NCI-H524 (cell line): ENCODE measurements at regions not wholly inside any gene's neighbourhood (a gene's known extent, or its start where the extent isn't known, plus 50 kb on each side); places are given as distances from the start of the nearest gene placed in this dataset.
"Not testable (repeated sequence)": the region's sequence is repeated elsewhere in the genome, so short reads cannot be mapped to it uniquely, and the experiment has no call there.

Experiments
- DNase-seq, 2 experiments: peaks; one replicate each; lab custom pipeline; 2025; lab: John Stamatoyannopoulos, UW

GRCh38 chr14:56046546-56046945, 71.7 kb upstream of the PELI2 start:
- no peak for DNase-seq

DNA sequence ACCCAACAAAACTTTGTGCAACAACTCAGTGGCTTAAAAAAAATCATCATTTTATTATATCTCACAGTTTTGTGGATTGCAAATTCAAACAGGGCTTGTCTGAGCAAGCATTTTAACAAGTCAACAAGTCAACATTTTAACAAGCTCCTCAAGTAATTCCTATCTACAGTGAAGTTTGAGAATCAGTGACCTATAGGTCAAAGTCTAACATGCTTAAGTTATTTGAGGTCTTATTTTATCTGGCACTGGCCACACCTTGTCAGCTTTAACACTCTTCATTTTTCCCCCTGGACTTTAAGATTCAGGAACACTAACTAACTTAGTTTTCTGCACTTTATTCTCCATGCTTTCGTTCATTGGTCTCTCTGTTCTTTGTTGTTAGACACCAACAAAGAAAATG, 71.2 kb upstream of the PELI2 start:
- no peak for DNase-seq

- no peak for DNase-seq
These were observed 68.7 kb upstream of the PELI2 start for GRCh38 chr14:56049536-56049935.

GRCh38 chr14:56055511-56055910, 62.7 kb upstream of the PELI2 start:
- DNase-seq, result no peak

GRCh38 chr14:56056031-56056430, 62.2 kb upstream of the PELI2 start:
- no peak for DNase-seq

- peak in 1 of 2 experiments; percentile 50 for DNase-seq
These were observed 61.0 kb upstream of the PELI2 start for GRCh38 chr14:56057071-56057741.

GRCh38 chr14:56057767-56058166, 60.4 kb upstream of the PELI2 start:
- DNase-seq, result no peak

DNA sequence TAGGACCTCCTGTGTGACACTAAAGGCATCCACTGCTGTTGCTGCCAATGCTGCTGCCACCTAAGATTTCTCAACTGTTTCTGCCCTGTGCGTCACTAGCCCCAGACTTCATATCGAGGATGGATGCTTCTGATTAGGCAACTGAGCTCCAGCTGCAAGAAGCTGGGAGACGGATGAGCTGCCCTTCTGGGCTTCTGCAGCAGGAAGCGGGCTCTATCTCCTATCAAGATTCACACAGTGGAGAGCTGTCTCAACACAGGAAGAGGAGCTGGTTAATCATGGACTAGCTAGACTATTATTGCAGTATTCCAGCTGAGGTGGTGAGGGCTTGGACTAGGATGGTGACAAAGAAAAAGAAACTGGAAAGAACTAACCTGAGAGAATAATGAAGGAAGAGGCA, 59.2 kb upstream of the PELI2 start:
- DNase-seq, result no peak

DNA sequence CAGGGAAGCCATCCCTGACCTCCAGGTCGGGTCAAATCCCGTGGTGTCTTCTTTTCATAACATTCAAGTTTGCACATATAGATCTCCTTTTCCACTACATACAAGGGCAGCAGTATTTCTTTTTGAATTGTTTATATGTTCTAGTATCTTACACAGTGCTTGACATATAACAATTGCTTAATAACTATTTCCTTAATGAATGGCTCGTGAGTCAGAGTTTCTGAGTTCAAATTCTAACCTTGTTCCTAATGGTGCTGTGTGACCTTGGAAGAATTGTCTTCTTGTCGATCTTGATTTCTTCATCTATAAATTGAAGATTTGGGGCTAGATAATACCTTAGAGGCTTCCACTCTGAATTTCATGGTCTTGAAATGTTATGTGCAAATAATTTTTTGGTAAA, 57.2 kb upstream of the PELI2 start:
- DNase-seq, result no peak

- DNase-seq, result no peak
These were observed 55.1 kb upstream of the PELI2 start for GRCh38 chr14:56063131-56063530.

DNA sequence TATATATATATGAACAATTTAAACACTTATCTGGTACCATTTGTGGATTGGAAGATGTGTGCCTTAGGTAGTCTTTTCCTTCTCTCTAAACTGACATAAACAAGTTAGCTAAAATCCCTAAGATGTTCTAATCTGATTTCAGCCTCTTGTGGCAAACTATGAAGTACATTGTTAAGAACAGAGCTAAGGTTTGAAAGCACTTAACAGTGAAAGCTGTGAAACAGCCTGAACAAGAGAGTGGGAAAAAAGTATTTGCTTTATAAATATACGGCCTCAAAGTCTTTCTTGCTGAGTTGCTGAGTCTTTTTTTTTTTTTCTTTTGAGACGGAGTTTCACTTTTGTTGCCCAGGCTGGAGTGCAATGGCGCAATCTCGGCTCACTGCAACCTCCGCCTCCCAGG, 53.7 kb upstream of the PELI2 start:
- DNase-seq, result peak in 1 of 2 experiments; percentile 37

- DNase-seq, result not testable (repeated sequence)
These were observed 53.0 kb upstream of the PELI2 start for GRCh38 chr14:56065199-56065598.

DNA sequence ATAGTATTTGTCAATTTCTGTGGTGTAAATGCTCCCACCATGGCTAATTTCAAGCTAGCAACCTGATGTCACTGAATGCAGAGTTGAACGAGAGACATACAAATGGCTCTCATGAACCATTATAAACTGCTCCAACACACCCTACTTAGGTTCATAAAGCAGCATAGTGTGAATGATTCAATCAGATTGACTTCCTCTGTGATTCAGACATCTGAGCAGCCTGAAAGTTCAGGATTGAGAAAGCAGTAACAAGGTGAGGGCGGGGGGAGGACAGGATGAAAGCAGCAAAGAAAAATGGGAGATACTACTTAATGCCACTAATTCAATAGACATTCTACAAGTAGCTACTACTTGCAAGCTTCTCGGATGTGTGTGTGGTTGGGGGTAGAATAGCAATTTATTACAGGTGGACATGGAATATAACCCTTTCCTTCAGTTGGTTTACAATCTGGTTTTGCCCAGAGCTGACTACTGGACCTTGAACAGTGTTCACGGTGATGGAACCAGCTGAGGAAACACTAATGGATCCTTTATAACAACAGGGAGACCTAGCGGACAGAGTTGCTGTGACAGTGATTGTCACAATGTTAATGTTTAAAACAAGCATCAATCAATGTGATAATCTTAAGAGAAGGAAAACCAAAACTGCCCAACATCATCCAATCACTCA, 52.5 kb upstream of the PELI2 start:
- no peak for DNase-seq
